Lower lobe of right lung (tissue), 2 donors: ENCODE measurements at regions not wholly inside any gene's neighbourhood (a gene's known extent, or its start where the extent isn't known, plus 50 kb on each side); places are given as distances from the start of the nearest gene placed in this dataset.

ENCODE experiments used
- ATAC-seq, 2 donors: fragments of 200-7000 bp; cut with Tn5 transposase; one replicate each; pipeline ENCODE4 v1.9.1; 2020 to 2022; ENCODE audit warnings: mild to moderate bottlenecking in 2 of 2, moderate library complexity in 2 of 2
- DNase-seq: peaks from one replicate; pipeline ENCODE4 v3.0.0-alpha.2; 2020
- H3K27ac ChIP-seq: fragments of 200-600 bp; one replicate; pipeline ENCODE4 v1.8.0; 2022
- H3K27me3 ChIP-seq: fragments of 200-600 bp; one replicate; pipeline ENCODE4 v1.8.0; 2022; ENCODE audit warnings: low read depth
- H3K36me3 ChIP-seq: fragments of 200-600 bp; one replicate; pipeline ENCODE4 v1.8.0; 2022; ENCODE audit warnings: mild to moderate bottlenecking
- H3K4me1 ChIP-seq: fragments of 200-600 bp; one replicate; pipeline ENCODE4 v1.8.0; 2022
- H3K4me3 ChIP-seq: fragments of 200-600 bp; one replicate; pipeline ENCODE4 v1.8.0; 2022; ENCODE audit warnings: mild to moderate bottlenecking
- H3K9me3 ChIP-seq: fragments of 200-600 bp; one replicate; pipeline ENCODE4 v1.8.0; 2022
- CTCF ChIP-seq: fragments of 200-600 bp; IDR thresholded peaks from one replicate; pipeline ENCODE4 v1.8.0; 2022; ENCODE audit warnings: antibody characterized with exemption, mild to moderate bottlenecking
- intact Hi-C: fragments of 100-400 bp; cut with DNase I; formaldehyde crosslinking; loops from one replicate; pipeline ENCODE4 v1.11.0; 2022
- donor health status: DM: no; HTN: yes; CAD: no; lungs with severe emphysema.

GRCh38 chr11:95521862-95522261, 267.7 kb downstream of the FAM76B start:
- H3K27ac ChIP-seq: no peak overlapping the region
- H3K27me3 ChIP-seq: no peaks in the 10 kb centered on the region
- TF ChIP-seq CTCF: no peak
- H3K36me3 ChIP-seq: no peaks in the 10 kb centered on the region
- intact Hi-C loops: no loop called here
- H3K9me3 ChIP-seq: no peaks in the 10 kb centered on the region
- H3K4me1 ChIP-seq: no peaks in the 10 kb centered on the region
- DNase-seq (no peak), ATAC-seq (no peak)
- H3K4me3 ChIP-seq: no peak overlapping the region

- TF ChIP-seq CTCF: no peak
- Histone ChIP-seq H3K36me3 (no peaks in the 10 kb centered on the region), H3K4me1 (no peaks in the 10 kb centered on the region), H3K27me3 (no peaks in the 10 kb centered on the region), H3K4me3 (no peak overlapping the region), H3K9me3 (no peaks in the 10 kb centered on the region), H3K27ac (no peak overlapping the region)
- DNase-seq: no peak
- ATAC-seq: no peak
- intact Hi-C loops: no loop called here
Measured at GRCh38 chr11:95521133-95521542, 268.4 kb downstream of the FAM76B start.

GRCh38 chr11:95520369-95521132, 269.0 kb downstream of the FAM76B start:
- no peak for DNase-seq

GRCh38 chr11:95519912-95520311, 269.7 kb downstream of the FAM76B start:
- ATAC-seq: no peak
- intact Hi-C loops: no loop called here

More at GRCh38 chr11:95520369-95521132, 269.0 kb downstream of the FAM76B start:
- Histone ChIP-seq H3K9me3 (no peaks in the 10 kb centered on the region), H3K4me1 (no peaks in the 10 kb centered on the region), H3K36me3 (no peaks in the 10 kb centered on the region), H3K4me3 (no peak overlapping the region), H3K27me3 (no peaks in the 10 kb centered on the region), H3K27ac (no peak overlapping the region)
- ATAC-seq: no peak
- intact Hi-C loops: no loop called here
- TF ChIP-seq CTCF: no peak

GRCh38 chr11:95517453-95517852, 272.1 kb downstream of the FAM76B start:
- Histone ChIP-seq H3K9me3 (no peaks in the 10 kb centered on the region), H3K27ac (no peak overlapping the region), H3K4me1 (no peaks in the 10 kb centered on the region), H3K36me3 (no peaks in the 10 kb centered on the region), H3K4me3 (no peak overlapping the region), H3K27me3 (no peaks in the 10 kb centered on the region)
- no peak for TF ChIP-seq CTCF
- DNase-seq: no peak
- intact Hi-C loops: no loop called here
- ATAC-seq: no peak

More at GRCh38 chr11:95519912-95520311, 269.7 kb downstream of the FAM76B start:
- no peak for DNase-seq
- TF ChIP-seq CTCF: no peak
- Histone ChIP-seq H3K36me3 (no peaks in the 10 kb centered on the region), H3K4me3 (no peak overlapping the region), H3K27ac (no peak overlapping the region), H3K27me3 (no peaks in the 10 kb centered on the region), H3K4me1 (no peaks in the 10 kb centered on the region), H3K9me3 (no peaks in the 10 kb centered on the region)
